Left ventricle myocardium superior (tissue), 1 donor: ENCODE measurements at regions not wholly inside any gene's neighbourhood (a gene's known extent, or its start where the extent isn't known, plus 50 kb on each side); places are given as distances from the start of the nearest gene placed in this dataset.

Experiments used
- ATAC-seq: fragments of 200-7000 bp; cut with Tn5 transposase; one replicate; pipeline ENCODE4 v1.9.1; 2020; ENCODE audit warnings: mild to moderate bottlenecking, moderate library complexity
- DNase-seq: peaks from one replicate; pipeline ENCODE4 v3.0.0-alpha.2; 2020
- intact Hi-C: fragments of 100-400 bp; cut with micrococcal nuclease; formaldehyde crosslinking; loops from one replicate; pipeline ENCODE4 v1.11.0; 2022
- donor health status: DM: no; HTN: yes; CAD: no; lungs with severe emphysema.

- ATAC-seq (no peak), DNase-seq (peak; percentile 39)
- intact Hi-C loops = no loop called here
These were observed 123.7 kb upstream of the NFIB start for GRCh38 chr9:14437354-14438231.

GRCh38 chr9:14435871-14436270 is 121.9 kb upstream of the NFIB start:
- intact Hi-C loops = no loop called here
- ATAC-seq (peak; percentile 31), DNase-seq (no peak)

- DNase-seq = no peak
- peak; percentile 85 for ATAC-seq
- intact Hi-C loops = no loop called here
These were observed 121.2 kb upstream of the NFIB start for GRCh38 chr9:14434971-14435718.

- ATAC-seq (no peak), DNase-seq (no peak)
- intact Hi-C loops = no loop called here
These were observed 120.2 kb upstream of the NFIB start for GRCh38 chr9:14434158-14434504.

- intact Hi-C loops = no loop called here
- DNase-seq = no peak
- peak; percentile 63 for ATAC-seq
These were observed 119.6 kb upstream of the NFIB start for GRCh38 chr9:14433351-14434157.

- intact Hi-C loops = no loop called here
- ATAC-seq = no peak
These were observed 118.9 kb upstream of the NFIB start for GRCh38 chr9:14432666-14433350.

GRCh38 chr9:14428781-14429230 is 114.9 kb upstream of the NFIB start:
- DNase-seq = peak; percentile 78
- ATAC-seq = peak; percentile 90

More at GRCh38 chr9:14432666-14433350, 118.9 kb upstream of the NFIB start:
- DNase-seq = no peak

GRCh38 chr9:14427419-14427818 is 113.5 kb upstream of the NFIB start:
- DNase-seq (no peak), ATAC-seq (no peak)
- intact Hi-C loops = no loop called here

More at GRCh38 chr9:14428781-14429230, 114.9 kb upstream of the NFIB start:
- intact Hi-C loops = no loop called here

- intact Hi-C loops = no loop called here
- DNase-seq (no peak), ATAC-seq (peak; percentile 57)
These were observed 111.0 kb upstream of the NFIB start for GRCh38 chr9:14424983-14425382.

- ATAC-seq (no peak), DNase-seq (no peak)
- intact Hi-C loops = no loop called here
These were observed 110.3 kb upstream of the NFIB start for GRCh38 chr9:14424289-14424688.

GRCh38 chr9:14423815-14424261 is 109.9 kb upstream of the NFIB start:
- DNase-seq = no peak
- intact Hi-C loops = no loop called here
- ATAC-seq = no peak

- ATAC-seq (no peak), DNase-seq (no peak)
- intact Hi-C loops = no loop called here
These were observed 107.3 kb upstream of the NFIB start for GRCh38 chr9:14421291-14421690.

- ATAC-seq = no peak
- intact Hi-C loops = no loop called here
- DNase-seq = no peak
These were observed 105.3 kb upstream of the NFIB start for GRCh38 chr9:14418941-14419937.

- ATAC-seq (no peak), DNase-seq (no peak)
- intact Hi-C loops = no loop called here
These were observed 104.5 kb upstream of the NFIB start for GRCh38 chr9:14418301-14418940.

- ATAC-seq (no peak), DNase-seq (no peak)
- intact Hi-C loops = no loop called here
These were observed 103.3 kb upstream of the NFIB start for GRCh38 chr9:14417237-14417636.

GRCh38 chr9:14415947-14416346 is 102.0 kb upstream of the NFIB start:
- ATAC-seq (no peak), DNase-seq (no peak)
- intact Hi-C loops = no loop called here

GRCh38 chr9:14413812-14414211 is 99.9 kb upstream of the NFIB start:
- no peak for DNase-seq
- ATAC-seq = no peak
- intact Hi-C loops = no loop called here
